ENCODE measurements at regions not wholly inside any gene's neighbourhood (a gene's known extent, or its start where the extent isn't known, plus 50 kb on each side); places are given as distances from the start of the nearest gene placed in this dataset.

DNA sequence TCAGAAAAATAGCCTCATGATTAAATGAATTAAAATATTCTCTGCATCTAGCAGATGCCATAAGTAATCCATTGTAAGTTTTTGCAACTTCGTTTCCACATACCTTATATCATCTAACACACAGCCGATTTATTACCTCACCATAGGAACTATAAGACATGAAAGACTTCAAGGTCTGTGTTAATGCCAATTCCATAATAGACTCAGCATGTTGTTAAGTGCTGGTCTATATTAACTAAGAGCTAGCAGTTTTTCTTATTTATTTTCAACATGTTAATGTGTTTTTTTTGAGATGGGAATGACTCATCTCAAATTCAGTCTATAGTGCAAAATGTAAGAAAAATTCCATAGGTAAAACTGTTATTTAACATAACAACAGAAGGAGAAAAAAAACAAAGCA is 243.9 kb upstream of the GULP1 start:
- DNase-seq (ENCODE audit: low read depth): no peak

GRCh38 chr2:188050726-188051125 is 240.9 kb upstream of the GULP1 start:
- DNase-seq (ENCODE audit: low read depth): peak; percentile 78

GRCh38 chr2:188051706-188052105 is 240.0 kb upstream of the GULP1 start:
- no peak for DNase-seq (ENCODE audit: low read depth)

DNA sequence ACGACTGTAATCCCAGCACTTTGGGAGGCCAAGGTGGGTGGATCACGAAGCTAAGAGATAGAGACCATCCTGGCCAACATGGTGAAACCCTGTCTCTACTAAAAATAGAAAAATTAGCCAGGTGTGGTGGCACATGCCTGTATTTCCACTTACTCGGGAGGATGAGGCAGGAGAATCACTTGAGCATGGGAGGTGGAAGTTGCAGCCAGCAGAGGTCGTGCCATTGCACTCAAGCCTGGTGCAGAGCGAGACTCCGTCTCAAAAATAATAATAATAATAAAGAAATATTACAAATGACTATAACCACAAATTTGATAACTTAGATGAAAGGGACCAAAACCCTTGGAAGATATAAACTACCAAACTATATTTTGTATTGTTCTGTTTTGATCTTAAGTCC is 226.3 kb upstream of the GULP1 start:
- no peak for DNase-seq (ENCODE audit: low read depth)

- DNase-seq (ENCODE audit: low read depth): no peak
These were observed 223.6 kb upstream of the GULP1 start for GRCh38 chr2:188068093-188068492.

- peak; percentile 9 for DNase-seq (ENCODE audit: low read depth)
These were observed 215.3 kb upstream of the GULP1 start for GRCh38 chr2:188076149-188077056.

DNA sequence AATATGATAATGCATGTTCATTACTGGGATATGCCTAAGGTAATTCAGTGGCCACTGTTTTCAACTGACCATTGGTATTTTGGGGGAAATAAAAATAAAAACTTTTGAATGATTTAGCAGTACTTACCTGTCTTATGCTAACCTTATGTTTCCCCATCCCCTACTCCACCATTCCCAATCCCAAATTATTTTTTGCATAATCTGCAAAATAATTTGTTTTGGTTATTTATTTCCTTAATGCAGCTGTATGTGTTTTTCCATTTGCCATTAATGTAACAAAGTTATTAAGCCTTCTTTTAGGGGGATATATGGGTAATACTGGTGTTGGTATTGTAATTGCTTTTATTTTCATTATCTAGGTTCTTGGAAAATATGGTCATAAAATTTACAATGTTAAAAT is 213.9 kb upstream of the GULP1 start:
- no peak for DNase-seq (ENCODE audit: low read depth)

DNA sequence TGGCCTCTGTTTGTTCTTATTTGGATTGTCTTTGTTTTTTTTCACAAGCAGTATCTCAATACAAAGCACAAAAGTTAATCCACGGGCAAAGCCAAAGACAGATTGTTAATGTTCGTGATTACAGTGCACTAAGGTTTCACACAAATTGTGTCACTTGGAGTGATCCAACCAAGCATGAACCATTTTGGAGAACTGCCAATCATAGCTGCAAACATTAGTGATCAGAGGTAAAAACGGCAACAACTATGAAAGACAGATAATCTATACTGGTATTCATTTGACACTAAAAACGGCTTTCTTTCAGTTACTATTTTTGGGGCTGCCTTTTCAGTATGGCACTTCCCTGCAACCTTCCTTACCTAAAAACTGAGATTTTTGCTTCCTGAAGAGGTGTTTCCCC is 213.1 kb upstream of the GULP1 start:
- peak; percentile 4 for DNase-seq (ENCODE audit: low read depth)

DNA sequence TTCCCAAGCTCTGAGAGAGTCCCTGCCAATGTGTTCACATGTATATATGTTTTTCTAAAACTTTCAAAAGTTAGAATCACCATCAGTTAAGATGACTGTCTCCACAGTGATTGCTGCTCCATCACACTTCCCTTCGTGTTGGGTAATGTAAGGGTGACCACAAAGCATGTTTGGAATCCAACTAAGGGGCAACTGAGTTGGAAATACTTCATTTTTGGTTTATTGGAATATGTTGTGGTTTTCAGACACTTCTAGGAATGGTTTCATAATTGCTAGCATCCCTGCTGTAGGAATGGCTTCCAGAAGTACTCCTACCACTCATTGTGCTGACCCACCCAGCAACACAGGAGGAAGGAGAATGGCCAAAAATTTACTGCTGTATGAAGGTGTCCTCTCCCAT is 212.5 kb upstream of the GULP1 start:
- peak; percentile 90 for DNase-seq (ENCODE audit: low read depth)

DNA sequence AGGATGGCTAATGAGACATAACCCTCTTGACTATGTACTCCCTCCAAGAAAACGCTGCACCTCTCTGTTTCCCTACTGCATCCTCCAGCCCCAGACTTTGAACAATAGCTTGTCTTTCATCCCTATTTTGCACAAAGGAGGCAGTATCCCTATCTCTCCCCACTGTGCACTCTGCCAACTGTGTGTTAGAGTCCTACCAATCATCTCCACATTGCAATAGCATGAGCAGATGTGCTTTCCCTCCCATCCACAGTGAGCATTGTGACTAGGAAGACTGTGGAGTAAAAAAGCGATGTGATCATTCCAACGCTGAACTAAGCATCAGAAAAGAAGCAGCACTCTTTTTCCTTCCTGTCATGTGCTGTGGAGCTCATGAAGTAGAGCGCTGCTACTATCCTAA is 206.3 kb upstream of the GULP1 start:
- no peak for DNase-seq (ENCODE audit: low read depth)

DNA sequence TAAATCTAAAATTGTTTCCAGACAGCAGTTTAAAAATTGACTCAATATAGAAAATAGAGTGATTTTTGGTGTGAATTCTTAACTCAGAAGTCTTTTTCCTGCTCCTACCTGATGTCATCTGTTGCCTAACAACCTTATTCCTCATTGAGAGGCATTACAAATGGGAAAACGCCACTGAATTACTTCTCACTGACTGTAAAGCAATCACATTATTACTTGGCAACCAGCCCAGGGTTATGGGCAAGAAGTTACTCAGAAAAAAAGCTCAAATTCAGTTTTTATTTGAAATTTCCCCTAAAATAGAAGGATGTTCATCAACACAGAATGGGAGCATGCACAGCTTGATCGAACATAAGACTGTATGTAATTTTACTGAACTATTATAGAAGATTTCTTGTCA is 201.8 kb upstream of the GULP1 start:
- peak; percentile 21 for DNase-seq (ENCODE audit: low read depth)

GRCh38 chr2:188091220-188091619 is 200.5 kb upstream of the GULP1 start:
- DNase-seq (ENCODE audit: low read depth): no peak

GRCh38 chr2:188092734-188093133 is 198.9 kb upstream of the GULP1 start:
- no peak for DNase-seq (ENCODE audit: low read depth)

DNA sequence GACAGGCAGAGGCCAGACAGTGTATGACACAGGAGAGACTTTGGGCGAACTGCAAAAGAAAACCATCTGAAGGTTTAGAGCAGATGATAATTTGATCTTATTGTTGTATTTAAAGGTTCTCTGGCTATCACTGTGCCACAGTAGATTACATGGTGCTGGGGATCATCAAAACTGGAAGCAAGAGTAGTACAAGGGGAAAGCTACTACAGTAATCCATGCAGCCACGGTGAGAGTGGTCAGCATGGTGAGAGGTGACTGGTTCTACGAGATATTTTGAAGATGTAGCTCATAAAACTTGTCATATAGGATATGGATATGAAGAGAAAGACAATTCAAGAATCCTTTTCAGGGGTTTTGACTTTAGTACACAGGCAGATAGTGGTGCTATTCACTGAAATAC is 194.8 kb upstream of the GULP1 start:
- DNase-seq (ENCODE audit: low read depth): no peak

DNA sequence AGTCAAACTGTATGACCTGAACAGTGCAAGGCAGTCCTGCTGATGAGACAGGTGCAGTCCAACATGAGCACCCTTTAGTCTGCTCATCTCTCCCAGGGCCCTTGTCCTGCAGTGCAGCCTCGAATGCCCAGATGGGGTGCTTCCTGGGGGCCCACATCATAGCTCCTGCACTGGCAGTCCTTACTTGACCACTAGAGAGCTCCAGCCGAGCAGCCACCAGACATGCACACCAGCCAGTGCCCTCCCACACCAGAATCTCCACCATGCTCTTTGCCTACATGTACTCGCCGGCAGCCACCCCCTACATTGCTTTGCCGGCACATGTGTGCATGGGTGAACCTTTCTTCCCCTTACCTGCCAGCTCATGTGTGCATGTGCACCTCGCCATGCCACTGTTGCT is 188.8 kb upstream of the GULP1 start:
- DNase-seq (ENCODE audit: low read depth): no peak

DNA sequence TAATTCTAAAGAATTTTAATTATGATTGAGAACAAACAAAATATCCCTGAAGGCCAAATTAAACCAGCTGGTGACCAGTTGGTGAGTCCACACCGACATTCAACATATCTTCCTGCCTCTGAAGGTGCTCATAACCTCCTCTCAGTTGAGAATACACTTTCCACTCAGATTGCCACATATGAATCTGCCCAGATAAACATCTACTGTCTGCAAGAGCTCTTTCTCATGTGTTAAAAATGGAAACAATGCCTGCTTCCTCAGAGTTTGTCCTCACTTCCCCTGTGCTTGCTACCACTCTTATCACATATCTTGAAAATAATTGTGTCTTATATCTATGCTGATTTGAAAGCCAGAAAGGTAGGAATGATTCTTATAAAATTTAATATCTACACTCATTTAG is 177.7 kb upstream of the GULP1 start:
- peak; percentile 15 for DNase-seq (ENCODE audit: low read depth)

DNA sequence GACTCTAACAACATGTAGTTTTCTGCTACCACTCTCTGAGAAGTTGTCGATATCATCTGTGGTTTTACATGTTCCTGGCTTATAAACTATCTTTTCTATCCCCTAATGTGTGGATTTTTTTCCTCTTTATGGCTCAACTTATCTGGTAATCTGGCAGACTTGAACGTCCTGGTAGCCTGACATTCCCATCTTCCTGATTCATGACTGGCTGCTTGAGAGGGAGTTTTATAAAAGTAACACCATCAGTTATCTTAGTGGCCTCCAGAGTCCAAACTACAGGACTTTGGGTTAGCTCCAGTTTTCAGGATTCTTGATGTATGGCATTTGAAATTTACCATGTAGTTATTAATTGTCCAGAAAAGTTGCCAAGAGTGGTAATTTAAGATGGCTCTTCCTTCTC is 174.0 kb upstream of the GULP1 start:
- DNase-seq (ENCODE audit: low read depth): no peak

DNA sequence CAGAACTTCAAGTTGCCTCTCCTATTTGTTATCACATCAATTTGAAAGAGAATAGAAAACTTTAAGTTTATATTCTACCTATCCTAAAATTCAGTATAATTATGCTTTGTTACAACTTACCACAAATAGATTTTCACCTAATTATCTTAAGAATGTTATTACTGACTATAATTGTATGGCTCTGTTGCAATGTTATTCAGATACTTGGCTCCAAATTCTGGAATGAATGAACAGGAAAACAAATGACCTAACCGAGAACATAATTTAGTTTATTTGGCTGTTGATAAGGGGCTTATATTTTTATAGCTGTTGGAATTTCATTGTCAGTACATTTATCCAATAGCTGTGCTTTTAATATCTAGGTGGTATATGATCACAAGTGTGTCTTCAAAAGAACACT is 173.2 kb upstream of the GULP1 start:
- no peak for DNase-seq (ENCODE audit: low read depth)

- DNase-seq (ENCODE audit: low read depth): no peak
These were observed 172.4 kb upstream of the GULP1 start for GRCh38 chr2:188119112-188119838.

DNA sequence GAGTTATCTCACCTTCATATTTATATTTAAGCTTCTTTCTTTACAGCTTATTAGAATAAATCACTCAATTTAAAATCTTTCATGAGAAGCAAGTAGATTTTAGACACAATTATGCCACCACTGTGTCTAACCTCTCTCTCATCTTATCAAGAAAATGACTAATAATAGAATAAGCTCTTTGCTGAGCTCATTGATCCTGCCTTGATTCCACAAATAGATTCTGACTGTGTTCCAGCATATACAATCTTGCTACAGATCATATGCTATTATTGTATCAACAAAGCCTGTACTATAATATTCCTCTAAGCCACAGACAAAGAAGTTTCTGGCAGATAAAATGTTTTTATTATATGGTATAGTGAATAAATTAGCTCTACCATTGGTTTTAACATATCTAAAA is 168.7 kb upstream of the GULP1 start:
- DNase-seq (ENCODE audit: low read depth): no peak

DNA sequence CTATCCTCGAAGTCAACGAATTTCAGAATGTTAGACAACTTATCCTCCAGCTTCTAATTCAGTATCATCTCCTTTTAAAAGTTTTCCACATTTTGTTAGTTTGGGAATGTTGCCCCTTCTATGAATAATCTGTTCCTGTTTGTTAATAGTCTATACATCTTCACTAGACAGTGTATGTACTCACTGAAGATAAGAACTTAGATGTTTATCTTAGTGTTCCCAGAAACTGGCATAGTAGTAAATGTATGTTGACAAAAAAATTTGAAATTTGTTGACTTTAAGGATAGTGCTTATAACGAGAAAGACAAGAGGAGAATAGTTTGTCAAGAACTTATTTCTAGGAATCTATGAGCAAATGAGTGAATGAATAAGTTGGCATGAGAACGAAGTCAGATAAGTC is 162.0 kb upstream of the GULP1 start:
- DNase-seq (ENCODE audit: low read depth): no peak

DNA sequence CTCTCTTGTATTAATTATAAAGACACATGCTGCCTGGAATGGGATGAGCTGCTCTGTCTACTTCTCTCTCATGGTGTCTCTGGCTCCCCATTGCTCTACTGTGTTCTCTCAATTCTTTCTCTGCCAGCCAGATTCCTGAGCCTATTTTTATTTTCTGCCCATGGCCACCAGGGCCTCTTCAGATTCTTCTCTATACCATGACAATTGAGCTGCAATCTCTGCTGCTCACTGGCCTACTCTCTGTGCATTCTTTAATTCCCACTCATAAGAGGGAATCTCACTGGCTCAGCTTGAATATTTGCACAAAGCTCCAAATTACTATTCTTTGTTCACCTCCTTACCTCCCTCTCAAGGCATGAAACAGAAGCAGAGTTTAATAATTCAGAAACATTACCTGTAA is 161.4 kb upstream of the GULP1 start:
- no peak for DNase-seq (ENCODE audit: low read depth)

- no peak for DNase-seq (ENCODE audit: low read depth)
These were observed 160.4 kb upstream of the GULP1 start for GRCh38 chr2:188131281-188131680.

All from LHCN-M2 (cell line).